Prostate gland (tissue), 2 donors: ENCODE measurements at regions not wholly inside any gene's neighbourhood (a gene's known extent, or its start where the extent isn't known, plus 50 kb on each side); places are given as distances from the start of the nearest gene placed in this dataset.
A peak's percentile ranks its signal among the peaks of the same experiment; 100 is the strongest.

Source experiments
- DNase-seq: peaks from one replicate; pipeline ENCODE4 v3.0.0-alpha.2; 2019; ENCODE audit warnings: low spot score
- H3K27ac ChIP-seq, 2 donors: fragments of 200-600 bp; sonication (generic); 2 replicates each; pipeline ENCODE4 v1.5.1; 2017 to 2019
- H3K27me3 ChIP-seq: fragments of 200-600 bp; sonication (generic); replicated peaks from 2 replicates; pipeline ENCODE4 v1.5.1; 2019; ENCODE audit not compliant: insufficient read depth
- H3K36me3 ChIP-seq, 2 donors: fragments of 200-600 bp; sonication (generic); 1 replicate in 1 of 2; 2 replicates in 1 of 2; pipeline versions ENCODE4 v1.5.1 to v1.8.1; 2017 to 2019
- H3K4me1 ChIP-seq: fragments of 200-600 bp; sonication (generic); replicated peaks from 2 replicates; pipeline ENCODE4 v1.5.1; 2019
- H3K4me3 ChIP-seq, 2 donors: fragments of 200-600 bp; sonication (generic); 2 replicates each; pipeline ENCODE4 v1.5.1; 2017 to 2019
- H3K9me3 ChIP-seq: fragments of 200-600 bp; sonication (generic); 2 replicates; pipeline ENCODE4 v1.5.1; 2017
- POLR2A ChIP-seq: fragments of 450-650 bp; IDR thresholded peaks from one replicate; pipeline ENCODE4 v1.6.1; 2016; ENCODE audit warnings: antibody characterized with exemption, mild to moderate bottlenecking
- POLR2AphosphoS5 ChIP-seq: sonication (generic); formaldehyde crosslinking; IDR thresholded peaks from one replicate; pipeline ENCODE4 v1.6.1; 2017; ENCODE audit warnings: antibody characterized with exemption
- WGBS: methylation state at CpG from one replicate; pipeline ENCODE4 v1.1.5; 2018; 5-methylcytosine and 5-hydroxymethylcytosine counted together
- intact Hi-C: fragments of 100-400 bp; cut with DNase I; formaldehyde crosslinking; loops from one replicate; pipeline ENCODE4 v1.14.2; 2022
- TF ChIP-seq, protein P1 (sequence below), 4 experiments: fragments of 200-600 bp in 2 of 4; fragments of 450-650 bp in 2 of 4; sonication (generic) in 2 of 4; IDR thresholded peaks; 1 replicate in 3 of 4; 2 replicates in 1 of 4; pipeline ENCODE4 v1.5.1; 2016 to 2019; ENCODE audit warnings: antibody characterized with exemption in 4 of 4, mild to moderate bottlenecking in 2 of 4, moderate library complexity in 2 of 4

DNA sequence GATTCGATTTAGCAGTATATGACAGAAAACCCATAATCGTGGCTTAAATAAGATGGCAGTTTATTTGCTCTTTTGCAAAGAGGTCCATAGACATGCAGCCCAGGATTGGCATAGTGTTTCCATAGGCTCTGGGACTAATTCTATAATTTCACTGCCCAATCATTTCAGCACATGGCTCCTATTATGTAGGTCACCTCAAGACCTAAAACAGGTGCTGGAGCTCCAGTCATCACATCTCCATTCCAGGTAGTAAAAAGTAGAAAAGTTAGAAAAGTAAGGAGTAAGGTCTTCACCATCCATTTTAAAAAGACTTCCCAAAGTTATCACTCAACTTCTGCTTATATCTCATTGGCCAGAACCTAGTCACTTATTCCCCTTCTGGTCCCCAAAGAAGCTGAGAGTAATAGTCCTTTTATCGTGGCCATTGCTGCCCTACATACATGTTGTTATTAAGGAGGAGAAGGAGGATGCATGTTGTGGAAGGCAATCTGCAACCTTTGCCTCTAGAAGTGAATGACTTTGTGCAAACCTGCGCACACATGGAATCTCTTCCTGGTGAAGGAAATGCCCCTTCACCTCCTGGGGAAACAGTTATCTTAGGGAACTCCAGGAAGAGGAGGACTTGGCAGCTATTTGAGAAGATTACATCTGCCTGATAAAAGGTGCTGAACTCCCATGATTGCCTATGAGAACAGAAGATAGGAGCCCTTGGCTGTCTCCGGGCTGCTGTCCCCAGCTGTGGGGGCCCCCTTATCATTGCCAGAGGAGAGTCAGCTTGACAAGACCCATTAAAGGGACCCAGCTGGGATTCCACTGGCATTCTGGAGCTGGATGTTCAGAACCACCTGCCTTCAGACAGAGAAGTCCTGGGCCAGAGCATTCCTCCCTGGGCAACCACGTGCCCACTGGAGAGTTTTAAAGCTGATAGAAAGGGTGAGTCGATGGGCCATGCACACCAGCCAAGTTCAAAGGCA, 330.6 kb upstream of the ZMIZ1 start:
- TF ChIP-seq POLR2A (no peak), POLR2AphosphoS5 (no peak)
- TF ChIP-seq, protein P1, sequence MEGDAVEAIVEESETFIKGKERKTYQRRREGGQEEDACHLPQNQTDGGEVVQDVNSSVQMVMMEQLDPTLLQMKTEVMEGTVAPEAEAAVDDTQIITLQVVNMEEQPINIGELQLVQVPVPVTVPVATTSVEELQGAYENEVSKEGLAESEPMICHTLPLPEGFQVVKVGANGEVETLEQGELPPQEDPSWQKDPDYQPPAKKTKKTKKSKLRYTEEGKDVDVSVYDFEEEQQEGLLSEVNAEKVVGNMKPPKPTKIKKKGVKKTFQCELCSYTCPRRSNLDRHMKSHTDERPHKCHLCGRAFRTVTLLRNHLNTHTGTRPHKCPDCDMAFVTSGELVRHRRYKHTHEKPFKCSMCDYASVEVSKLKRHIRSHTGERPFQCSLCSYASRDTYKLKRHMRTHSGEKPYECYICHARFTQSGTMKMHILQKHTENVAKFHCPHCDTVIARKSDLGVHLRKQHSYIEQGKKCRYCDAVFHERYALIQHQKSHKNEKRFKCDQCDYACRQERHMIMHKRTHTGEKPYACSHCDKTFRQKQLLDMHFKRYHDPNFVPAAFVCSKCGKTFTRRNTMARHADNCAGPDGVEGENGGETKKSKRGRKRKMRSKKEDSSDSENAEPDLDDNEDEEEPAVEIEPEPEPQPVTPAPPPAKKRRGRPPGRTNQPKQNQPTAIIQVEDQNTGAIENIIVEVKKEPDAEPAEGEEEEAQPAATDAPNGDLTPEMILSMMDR (IDR thresholded peaks at IDR 0.05), result no peak
- 78% methylated on average over 7 of the region's 7 CpGs for WGBS

DNA sequence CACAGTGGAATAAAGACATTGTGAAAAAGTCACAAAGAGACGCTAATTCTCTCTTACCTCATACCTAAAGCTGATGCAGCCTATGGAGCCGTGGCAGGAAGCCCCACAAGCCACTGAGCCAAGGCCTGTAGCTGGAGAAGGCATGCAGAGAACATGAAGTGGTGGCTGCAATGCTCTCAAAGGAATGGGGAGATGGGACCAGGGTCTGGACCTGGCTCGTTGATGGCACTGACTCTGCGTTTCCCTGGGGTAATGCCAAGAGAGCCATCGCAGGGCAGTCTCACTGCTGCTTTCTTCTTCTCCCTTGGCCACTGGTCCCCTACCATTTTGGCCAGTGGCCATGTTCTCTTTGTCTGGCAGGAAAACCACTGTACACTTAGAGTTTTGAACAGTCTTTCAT, 329.9 kb upstream of the ZMIZ1 start:
- intact Hi-C loops, result no loop called here
- WGBS, result 93% methylated on average over 5 of the region's 5 CpGs
- H3K27me3 ChIP-seq, result no peaks in the 10 kb centered on the region
- no peak for TF ChIP-seq POLR2A
- no peak for TF ChIP-seq POLR2AphosphoS5
- TF ChIP-seq, protein P1 (IDR thresholded peaks at IDR 0.05), result no peak
- no peaks in the 10 kb centered on the region for H3K4me1 ChIP-seq
- H3K4me3 ChIP-seq, result no peak overlapping the region
- no peaks in the 10 kb centered on the region for H3K9me3 ChIP-seq
- H3K36me3 ChIP-seq, result no peaks in the 10 kb centered on the region
- no peak overlapping the region for H3K27ac ChIP-seq
- no peak for DNase-seq

More for the DNA sequence above, 330.6 kb upstream of the ZMIZ1 start:
- Histone ChIP-seq H3K9me3 (no peaks in the 10 kb centered on the region), H3K4me1 (no peaks in the 10 kb centered on the region), H3K27ac (no peak overlapping the region), H3K36me3 (no peaks in the 10 kb centered on the region), H3K27me3 (no peaks in the 10 kb centered on the region), H3K4me3 (no peak overlapping the region)
- intact Hi-C loops, result no loop called here
- DNase-seq, result no peak

DNA sequence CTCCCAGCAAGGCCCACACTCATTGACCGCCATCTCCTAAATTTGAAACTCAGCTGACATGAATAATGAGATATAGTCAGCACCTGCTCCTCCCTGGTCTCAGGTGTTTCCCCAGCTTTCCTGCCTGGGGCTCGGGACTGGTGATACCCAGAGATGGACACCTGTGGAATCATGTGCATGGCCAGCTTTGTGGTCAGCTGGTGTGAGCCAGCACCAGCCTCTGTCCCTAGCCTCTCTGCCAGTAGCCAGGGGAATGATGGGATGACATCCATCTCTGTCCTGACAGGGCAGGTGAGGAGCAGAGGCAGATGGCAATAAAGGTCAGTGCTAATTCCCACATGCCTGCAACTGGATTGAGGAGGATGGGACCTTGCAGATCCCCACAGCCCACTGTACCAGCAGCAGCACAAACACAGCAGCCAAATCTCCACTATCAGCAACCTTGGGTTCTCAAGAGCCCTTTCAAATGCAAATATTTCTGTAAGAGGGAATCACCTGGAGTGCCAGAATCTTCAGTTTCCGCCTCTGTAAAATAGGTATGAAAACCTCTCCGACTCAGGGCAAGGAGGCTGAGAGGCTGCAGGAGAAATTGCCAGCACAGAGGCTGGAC, 329.2 kb upstream of the ZMIZ1 start:
- no peaks in the 10 kb centered on the region for H3K27me3 ChIP-seq
- DNase-seq, result no peak

DNA sequence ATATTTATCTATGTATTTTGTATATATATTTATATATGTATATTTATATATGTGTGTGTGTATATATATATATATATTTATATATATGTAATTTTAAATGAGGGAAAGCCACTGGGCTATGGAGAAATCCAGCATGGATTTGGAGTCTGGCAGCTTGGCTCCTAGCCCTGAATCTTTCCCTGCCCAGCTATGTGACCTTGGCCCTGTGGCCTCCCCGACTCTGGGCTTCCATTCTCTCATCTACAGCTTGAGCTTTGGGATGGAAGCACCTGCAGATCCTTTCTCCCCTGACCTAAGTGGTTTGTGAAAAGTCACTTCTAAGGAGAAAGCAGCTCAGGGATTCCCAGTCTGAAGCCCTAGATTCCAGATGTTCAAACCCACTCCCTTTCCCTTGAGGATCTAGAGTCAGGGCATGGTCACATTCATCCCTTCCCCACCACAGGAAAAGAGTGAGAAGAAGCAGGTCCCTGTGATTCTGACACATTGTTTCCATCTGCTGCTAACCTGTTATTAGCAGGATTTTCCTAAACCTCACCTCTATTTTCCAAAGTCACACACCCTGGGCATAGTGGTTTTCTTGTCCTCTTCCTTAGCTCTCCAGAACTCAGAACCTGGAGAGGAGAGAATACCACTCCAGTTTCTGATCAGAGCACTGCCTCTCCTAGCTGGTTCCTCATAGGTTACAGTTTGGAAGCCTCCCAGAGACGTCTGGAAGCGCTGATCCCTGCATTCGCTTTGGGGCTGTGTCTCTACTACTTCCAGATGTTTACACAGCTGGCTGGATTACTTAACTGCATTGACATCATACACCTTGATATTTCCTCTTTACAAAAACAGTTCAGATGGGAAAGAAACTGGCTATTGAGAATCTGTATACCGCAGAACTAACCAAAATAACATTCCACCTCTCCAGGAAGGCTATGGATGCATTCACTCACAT, 327.5 kb upstream of the ZMIZ1 start:
- 43% methylated on average over 5 of the region's 5 CpGs for WGBS
- no peak for DNase-seq
- intact Hi-C loops, result no loop called here

More for the DNA sequence above, 329.2 kb upstream of the ZMIZ1 start:
- H3K9me3 ChIP-seq, result no peaks in the 10 kb centered on the region
- no peaks in the 10 kb centered on the region for H3K36me3 ChIP-seq
- TF ChIP-seq, protein P1 (IDR thresholded peaks at IDR 0.05), result no peak
- TF ChIP-seq POLR2AphosphoS5 (no peak), POLR2A (no peak)
- intact Hi-C loops, result no loop called here
- H3K4me1 ChIP-seq, result no peaks in the 10 kb centered on the region
- no peak overlapping the region for H3K27ac ChIP-seq
- H3K4me3 ChIP-seq, result no peak overlapping the region
- 90% methylated on average over 4 of the region's 4 CpGs for WGBS

DNA sequence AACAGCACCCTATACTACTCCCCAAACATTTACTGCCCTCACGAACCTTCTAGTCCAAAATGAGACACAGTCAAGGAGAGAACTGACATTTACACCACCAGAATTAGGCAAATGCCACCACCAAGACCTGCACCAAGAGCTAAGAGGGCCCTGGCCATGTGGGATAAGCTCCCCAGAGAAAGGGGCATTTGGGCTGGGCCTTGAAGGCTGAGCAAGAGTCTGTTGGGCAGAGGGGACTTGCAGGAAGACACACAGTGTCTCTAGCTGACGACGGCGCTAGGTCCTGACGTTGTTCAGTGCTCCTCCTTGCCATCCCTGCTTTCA, 326.4 kb upstream of the ZMIZ1 start:
- WGBS, result 79% methylated on average over 5 of the region's 5 CpGs
- DNase-seq, result no peak
- intact Hi-C loops, result no loop called here
- Histone ChIP-seq H3K4me3 (no peak overlapping the region), H3K9me3 (no peaks in the 10 kb centered on the region), H3K27ac (peak overlapping the region in 1 of 2 donors; percentile 16), H3K27me3 (no peaks in the 10 kb centered on the region), H3K36me3 (no peaks in the 10 kb centered on the region), H3K4me1 (no peaks in the 10 kb centered on the region)
- TF ChIP-seq POLR2AphosphoS5, result no peak
- TF ChIP-seq, protein P1 (IDR thresholded peaks at IDR 0.05), result no peak
- TF ChIP-seq POLR2A, result no peak

More for the DNA sequence above, 327.5 kb upstream of the ZMIZ1 start:
- TF ChIP-seq POLR2AphosphoS5, result peak; percentile 5
- TF ChIP-seq POLR2A, result no peak
- H3K27ac ChIP-seq, result no peak overlapping the region
- no peaks in the 10 kb centered on the region for H3K27me3 ChIP-seq
- no peak overlapping the region for H3K4me3 ChIP-seq
- H3K9me3 ChIP-seq, result no peaks in the 10 kb centered on the region
- no peaks in the 10 kb centered on the region for H3K36me3 ChIP-seq
- H3K4me1 ChIP-seq, result no peaks in the 10 kb centered on the region
